GM21723 (cell line): ENCODE measurements at regions not wholly inside any gene's neighbourhood (a gene's known extent, or its start where the extent isn't known, plus 50 kb on each side); places are given as distances from the start of the nearest gene placed in this dataset.

Experiments
- ATAC-seq: cut with Tn5 transposase; IDR thresholded peaks from one replicate; pipeline ENCODE4 v1.9.1; 2021; ENCODE audit warnings: mild to moderate bottlenecking, moderate library complexity; ENCODE audit not compliant: unreplicated experiment

GRCh38 chr13:61874970-61875579 lies 459.4 kb upstream of the PCDH20 start:
- ATAC-seq = no peak

- ATAC-seq = no peak
Measured at GRCh38 chr13:61873717-61874116, 458.1 kb upstream of the PCDH20 start.

- ATAC-seq = no peak
Measured at GRCh38 chr13:61857198-61857597, 441.5 kb upstream of the PCDH20 start.

- ATAC-seq = no peak
Measured at GRCh38 chr13:61852116-61852619, 436.5 kb upstream of the PCDH20 start.

- no peak for ATAC-seq
Measured at GRCh38 chr13:61850794-61851193, 435.1 kb upstream of the PCDH20 start.

- ATAC-seq = no peak
Measured at GRCh38 chr13:61838568-61838967, 422.9 kb upstream of the PCDH20 start.

GRCh38 chr13:61833228-61833627 lies 417.6 kb upstream of the PCDH20 start:
- no peak for ATAC-seq

GRCh38 chr13:61831026-61831425 lies 415.4 kb upstream of the PCDH20 start:
- no peak for ATAC-seq

GRCh38 chr13:61830475-61830874 lies 414.8 kb upstream of the PCDH20 start:
- ATAC-seq = no peak

- ATAC-seq = no peak
Measured at GRCh38 chr13:61824168-61824567, 408.5 kb upstream of the PCDH20 start.

GRCh38 chr13:61812286-61812685 lies 396.6 kb upstream of the PCDH20 start:
- ATAC-seq = no peak

GRCh38 chr13:61810065-61810464 lies 394.4 kb upstream of the PCDH20 start:
- ATAC-seq = no peak

GRCh38 chr13:61797397-61797796 lies 381.7 kb upstream of the PCDH20 start:
- ATAC-seq = no peak

GRCh38 chr13:61795580-61795979 lies 379.9 kb upstream of the PCDH20 start:
- no peak for ATAC-seq

GRCh38 chr13:61779456-61779855 lies 363.8 kb upstream of the PCDH20 start:
- ATAC-seq = no peak

GRCh38 chr13:61778531-61778930 lies 362.9 kb upstream of the PCDH20 start:
- no peak for ATAC-seq

GRCh38 chr13:61777899-61778298 lies 362.2 kb upstream of the PCDH20 start:
- ATAC-seq = no peak

- no peak for ATAC-seq
Measured at GRCh38 chr13:61777271-61777670, 361.6 kb upstream of the PCDH20 start.

- ATAC-seq = no peak
Measured at GRCh38 chr13:61774903-61775302, 359.3 kb upstream of the PCDH20 start.

- no peak for ATAC-seq
Measured at GRCh38 chr13:61770681-61771080, 355.0 kb upstream of the PCDH20 start.

- no peak for ATAC-seq
Measured at GRCh38 chr13:61768175-61768574, 352.5 kb upstream of the PCDH20 start.

- no peak for ATAC-seq
Measured at GRCh38 chr13:61766667-61767058, 351.0 kb upstream of the PCDH20 start.
